Frontal cortex (tissue), 3 donors: ENCODE measurements at regions not wholly inside any gene's neighbourhood (a gene's known extent, or its start where the extent isn't known, plus 50 kb on each side); places are given as distances from the start of the nearest gene placed in this dataset.
"Not testable (repeated sequence)": the region's sequence is repeated elsewhere in the genome, so short reads cannot be mapped to it uniquely, and the experiment has no call there.

Experiments
- DNase-seq, 2 donors: peaks; one replicate each; pipeline ENCODE4 v3.0.0; 2012; ENCODE audit warnings: low spot score in 2 of 2
- FAIRE-seq: peaks from 2 replicates; lab custom pipeline; 2012; peaks lifted over from hg19 to GRCh38; lab: Jason Lieb, UNC
- donor health status: control.
- donor health status: control.
- donor health status: control.

- peak; percentile 26 for FAIRE-seq
- DNase-seq: not testable (repeated sequence)
These were observed 1641.1 kb downstream of the SPATA31A7 start for GRCh38 chr9:62830829-62831459.

DNA sequence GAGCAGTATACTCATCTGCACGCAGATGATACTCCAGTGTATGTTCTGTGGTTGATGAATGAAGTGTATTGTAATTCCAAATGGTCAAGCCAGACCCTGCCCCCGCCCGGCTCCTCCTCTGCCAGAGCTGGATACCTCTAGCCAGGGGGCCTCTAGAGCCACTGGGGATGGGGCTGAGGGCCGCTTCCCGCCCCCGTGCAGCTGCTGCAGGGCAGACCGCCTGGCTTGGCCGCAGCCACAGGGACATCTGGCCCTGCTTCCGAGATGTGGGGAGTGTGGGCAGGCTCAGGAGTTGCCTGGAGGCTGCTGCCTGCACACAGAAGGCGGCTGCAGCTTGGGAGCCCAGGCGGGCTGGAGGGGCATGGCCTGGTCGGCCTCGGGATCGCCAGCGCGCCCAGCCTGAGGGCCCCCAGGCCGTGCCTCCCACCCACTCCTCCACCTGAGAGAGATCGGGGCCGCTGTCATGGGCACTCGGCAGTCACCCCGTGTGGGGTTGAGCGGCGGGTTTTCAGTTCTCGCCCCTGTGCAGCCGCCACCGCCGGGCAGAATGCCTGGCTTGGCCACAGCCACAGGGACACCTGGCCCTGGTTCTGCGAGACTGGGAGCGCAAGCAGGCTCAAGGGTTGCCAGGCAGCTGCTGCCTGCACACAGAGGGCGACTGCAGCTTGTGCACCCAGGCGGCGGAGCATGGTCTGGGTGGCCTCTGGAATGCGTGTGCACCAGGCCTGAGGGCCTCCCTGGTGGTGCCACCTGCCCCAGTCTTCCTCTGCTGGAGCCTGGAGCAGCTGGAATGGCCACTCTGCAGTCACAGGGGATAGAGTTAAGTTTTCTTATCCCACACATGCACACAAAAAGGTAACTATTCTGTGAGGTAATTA lies 1643.7 kb downstream of the SPATA31A7 start:
- not testable (repeated sequence) for DNase-seq

GRCh38 chr9:62837254-62837911 lies 1647.5 kb downstream of the SPATA31A7 start:
- not testable (repeated sequence) for FAIRE-seq, DNase-seq

More for the DNA sequence above, 1643.7 kb downstream of the SPATA31A7 start:
- not testable (repeated sequence) for FAIRE-seq

GRCh38 chr9:62838024-62838718 lies 1648.3 kb downstream of the SPATA31A7 start:
- not testable (repeated sequence) for FAIRE-seq
- DNase-seq: peak; percentile 60 to 76

- not testable (repeated sequence) for FAIRE-seq, DNase-seq
These were observed 1649.3 kb downstream of the SPATA31A7 start for GRCh38 chr9:62839168-62839567.

DNA sequence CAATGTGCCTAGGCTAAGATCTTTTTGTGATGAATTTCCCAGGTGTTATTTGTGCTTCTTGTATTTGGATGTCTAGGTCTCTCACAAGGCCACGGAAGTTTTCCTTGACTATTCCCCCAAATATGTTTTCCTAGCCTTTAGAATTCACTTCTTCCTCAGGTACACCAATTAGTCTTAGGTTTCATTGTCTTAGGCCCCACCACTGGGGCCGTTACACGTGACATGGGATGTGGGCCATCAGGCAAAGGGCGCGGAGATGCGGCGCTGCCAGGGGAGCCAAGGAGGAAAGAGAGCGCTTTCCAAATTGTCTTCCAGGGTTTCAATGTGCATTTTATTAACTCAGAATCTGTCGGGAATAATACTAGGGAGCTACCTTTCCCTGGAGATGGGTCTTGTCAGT lies 1653.3 kb downstream of the SPATA31A7 start:
- not testable (repeated sequence) for FAIRE-seq, DNase-seq

DNA sequence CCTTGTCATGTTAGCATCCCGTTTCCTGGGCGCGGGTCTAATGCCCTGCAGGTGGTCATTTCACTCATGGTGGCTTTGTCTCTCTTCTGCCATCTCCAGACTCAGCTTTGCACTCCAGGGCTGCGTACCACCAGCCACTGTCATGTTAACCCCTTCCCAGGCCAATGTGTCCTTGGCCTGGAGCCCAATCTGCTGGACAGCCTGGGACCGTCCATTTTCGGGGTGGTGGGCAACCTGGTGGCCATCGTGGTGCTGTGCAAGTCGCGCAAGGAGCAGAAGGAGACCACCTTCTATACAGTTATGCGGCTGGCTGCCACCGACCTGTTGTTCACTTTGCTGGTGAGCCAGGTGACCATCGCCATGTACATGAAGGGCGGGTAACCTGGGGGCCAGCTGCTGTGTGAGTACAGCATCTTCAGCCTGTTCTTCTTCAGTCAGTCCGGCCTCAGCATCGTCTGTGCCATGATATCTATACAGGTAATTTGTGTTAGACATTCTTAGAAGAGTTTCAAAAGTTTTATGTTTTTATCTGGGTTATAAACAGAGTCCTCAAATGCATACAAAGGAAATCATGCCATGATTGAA lies 1654.0 kb downstream of the SPATA31A7 start:
- DNase-seq, FAIRE-seq: not testable (repeated sequence)

- not testable (repeated sequence) for DNase-seq, FAIRE-seq
These were observed 1654.9 kb downstream of the SPATA31A7 start for GRCh38 chr9:62844681-62845185.

- FAIRE-seq, DNase-seq: not testable (repeated sequence)
These were observed 1658.4 kb downstream of the SPATA31A7 start for GRCh38 chr9:62848258-62848657.

- not testable (repeated sequence) for FAIRE-seq, DNase-seq
These were observed 1660.2 kb downstream of the SPATA31A7 start for GRCh38 chr9:62849991-62850390.

DNA sequence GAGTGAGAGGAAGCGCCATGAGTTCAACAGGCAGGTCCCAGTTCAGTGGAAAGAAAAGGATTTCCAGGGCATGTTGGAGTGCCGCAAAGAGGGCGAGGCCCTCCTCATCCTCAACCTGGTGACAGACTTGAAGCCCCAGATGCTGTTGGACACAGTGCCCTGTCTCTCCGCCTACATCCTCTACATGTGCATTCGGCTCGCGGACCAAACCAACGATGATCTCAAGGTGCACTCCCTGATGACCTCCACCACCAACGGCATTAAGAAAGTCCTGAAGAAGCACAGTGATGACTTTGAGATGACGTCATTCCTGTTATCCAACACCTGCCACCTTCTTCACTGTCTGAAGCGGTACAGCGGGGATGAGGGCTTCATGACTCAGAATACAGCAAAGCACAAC lies 1667.4 kb downstream of the SPATA31A7 start:
- DNase-seq, FAIRE-seq: not testable (repeated sequence)

GRCh38 chr9:62858240-62858639 lies 1668.4 kb downstream of the SPATA31A7 start:
- not testable (repeated sequence) for DNase-seq, FAIRE-seq

DNA sequence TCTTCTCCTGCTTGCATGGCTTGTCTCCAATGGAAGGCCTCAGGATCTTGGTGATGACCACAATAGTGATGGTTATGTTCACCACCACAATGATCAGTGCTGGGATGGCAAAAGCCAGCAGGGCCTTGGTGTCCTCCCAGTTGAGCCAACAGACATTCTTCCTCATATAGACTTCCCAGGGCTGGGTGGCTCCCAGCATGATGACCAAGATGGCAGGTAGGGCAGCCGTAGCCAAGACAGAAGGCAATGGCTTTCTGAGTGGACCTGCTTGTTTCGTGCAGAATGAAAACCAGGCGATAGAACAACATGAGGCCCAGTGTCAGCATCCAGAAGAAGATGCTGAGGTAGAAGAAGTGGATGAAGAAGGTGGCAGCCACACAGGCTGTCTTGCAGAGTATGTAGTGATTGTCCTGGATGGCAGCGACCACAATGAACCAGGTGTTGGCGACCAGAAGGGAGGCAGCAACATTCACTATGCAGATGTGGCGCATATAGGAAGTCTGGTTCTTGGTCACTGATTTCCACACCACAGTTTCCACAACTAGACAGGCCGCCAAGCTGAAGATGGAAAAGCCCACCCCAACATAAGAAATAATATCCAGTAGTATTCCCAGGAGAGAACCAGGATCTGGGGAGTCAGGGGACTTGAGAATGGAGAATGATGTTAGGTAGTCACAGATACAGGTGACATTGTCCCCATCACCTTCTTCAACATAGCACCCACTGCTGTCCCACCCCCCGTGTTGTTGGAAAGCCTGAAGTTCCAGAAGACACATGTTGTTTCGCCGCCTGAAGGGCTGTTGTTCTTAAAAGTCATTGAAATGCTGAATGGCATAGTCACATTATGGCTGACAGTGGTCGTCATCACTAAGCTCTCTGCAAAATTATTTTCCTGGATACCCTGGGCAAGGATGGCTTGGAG lies 1671.4 kb downstream of the SPATA31A7 start:
- not testable (repeated sequence) for FAIRE-seq, DNase-seq

DNA sequence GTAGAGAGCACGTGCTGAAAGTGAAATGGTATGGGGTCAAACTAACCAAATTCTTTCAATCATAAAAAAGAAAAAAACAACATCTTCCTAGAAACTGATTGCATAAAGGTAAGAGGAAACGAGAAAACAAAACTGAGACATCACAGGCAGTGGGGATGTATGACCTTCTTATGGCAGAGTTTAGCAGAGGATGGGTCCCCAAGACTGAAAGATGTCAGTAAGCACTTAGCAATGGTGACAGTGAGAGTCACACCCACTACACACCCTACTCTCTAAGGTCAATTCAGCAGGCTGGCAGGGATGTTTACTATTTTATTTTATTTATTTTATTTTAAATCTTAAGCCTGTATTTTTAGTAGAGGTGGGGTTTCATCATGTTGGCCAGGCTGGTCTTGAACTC lies 1672.3 kb downstream of the SPATA31A7 start:
- not testable (repeated sequence) for FAIRE-seq

DNA sequence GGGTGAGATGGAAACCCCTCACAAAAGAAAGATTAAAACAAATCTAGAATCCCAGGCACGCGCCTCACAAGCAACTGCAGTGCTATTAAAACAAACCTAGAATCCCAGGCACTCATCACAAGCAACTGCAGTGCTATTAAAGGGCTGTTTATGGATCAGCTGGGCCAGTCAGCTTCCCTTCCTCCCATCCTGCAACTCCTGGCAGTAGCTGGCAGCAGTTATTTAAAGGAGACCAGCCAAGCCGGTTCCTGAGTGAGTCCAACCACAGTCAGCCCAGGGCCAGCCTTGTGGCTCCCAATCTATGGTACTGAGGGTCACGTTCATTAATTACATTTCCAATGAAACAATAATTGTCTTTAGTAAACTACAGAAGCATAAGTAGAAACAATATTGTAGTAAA lies 1673.5 kb downstream of the SPATA31A7 start:
- not testable (repeated sequence) for FAIRE-seq, DNase-seq

More for the DNA sequence above, 1672.3 kb downstream of the SPATA31A7 start:
- not testable (repeated sequence) for DNase-seq

GRCh38 chr9:62863867-62864266 lies 1674.0 kb downstream of the SPATA31A7 start:
- DNase-seq, FAIRE-seq: not testable (repeated sequence)

DNA sequence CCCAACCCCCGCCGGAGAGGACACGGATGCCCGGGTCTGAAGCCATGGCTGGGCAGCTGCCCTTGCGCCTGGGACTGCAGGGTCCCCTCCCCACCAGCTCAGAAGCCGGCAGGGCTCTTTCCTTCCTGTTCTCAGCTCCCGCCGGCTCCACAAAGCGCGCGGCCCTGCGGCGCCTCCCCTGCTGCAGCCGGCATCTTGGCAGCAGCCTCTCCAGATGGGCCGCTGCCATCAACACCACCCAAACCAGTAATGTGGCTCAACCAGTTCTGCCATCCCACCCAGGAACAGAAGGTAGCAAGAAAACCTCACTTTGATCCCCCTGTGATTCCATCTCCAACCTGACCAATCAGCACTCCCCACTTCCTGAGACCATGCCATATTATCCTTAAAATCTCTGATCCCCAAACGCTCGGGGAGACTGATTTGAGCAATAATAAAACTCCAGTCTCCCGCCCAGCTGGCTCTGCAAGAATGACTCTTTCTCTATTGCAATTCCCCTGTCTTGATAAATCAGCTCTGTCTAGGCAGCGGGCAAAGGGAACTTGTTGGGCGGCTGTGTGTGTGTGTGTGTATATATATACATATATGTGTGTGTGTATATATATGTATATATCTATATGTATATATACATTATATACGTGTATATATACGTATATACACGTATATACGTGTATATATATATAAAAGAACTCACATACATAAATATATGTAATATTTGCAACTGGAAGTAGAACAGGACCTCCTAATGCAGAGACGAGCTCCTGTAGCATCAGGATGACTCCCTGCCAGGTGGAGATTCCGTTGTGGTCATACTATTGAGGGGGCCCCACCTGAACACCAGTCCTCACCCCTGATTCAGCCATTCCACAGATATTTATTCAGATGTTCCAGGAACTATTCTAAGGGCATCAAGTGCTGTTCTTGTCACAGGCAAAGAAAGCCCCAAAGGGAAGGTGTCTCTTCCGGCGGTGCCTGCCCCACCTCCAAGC lies 1674.9 kb downstream of the SPATA31A7 start:
- FAIRE-seq: not testable (repeated sequence)
- DNase-seq: peak; percentile 16 to 34
